Left hindlimb (tissue), 1 donor: ENCODE measurements at regions not wholly inside any gene's neighbourhood (a gene's known extent, or its start where the extent isn't known, plus 50 kb on each side); places are given as distances from the start of the nearest gene placed in this dataset.

ENCODE experiments used
- DNase-seq: peaks from one replicate; pipeline ENCODE4 v3.0.0-alpha.2; 2018

- DNase-seq, result no peak
Observed at GRCh38 chr5:1945606-1946005, 62.9 kb upstream of the IRX4 start.

- no peak for DNase-seq
Observed at GRCh38 chr5:1944408-1944807, 61.7 kb upstream of the IRX4 start.

GRCh38 chr5:1943481-1943880 is 60.8 kb upstream of the IRX4 start:
- DNase-seq, result no peak

GRCh38 chr5:1942630-1943029 is 59.9 kb upstream of the IRX4 start:
- no peak for DNase-seq

- DNase-seq, result no peak
Observed at GRCh38 chr5:1942158-1942557, 59.4 kb upstream of the IRX4 start.

GRCh38 chr5:1939256-1939655 is 56.5 kb upstream of the IRX4 start:
- no peak for DNase-seq

- DNase-seq, result no peak
Observed at GRCh38 chr5:1938310-1939000, 55.7 kb upstream of the IRX4 start.

- no peak for DNase-seq
Observed at GRCh38 chr5:1937590-1937989, 54.9 kb upstream of the IRX4 start.

GRCh38 chr5:1936901-1937300 is 54.2 kb upstream of the IRX4 start:
- no peak for DNase-seq

GRCh38 chr5:1936413-1936812 is 53.7 kb upstream of the IRX4 start:
- DNase-seq, result no peak

- DNase-seq, result no peak
Observed at GRCh38 chr5:1934801-1935429, 52.2 kb upstream of the IRX4 start.

GRCh38 chr5:1934056-1934394 is 51.3 kb upstream of the IRX4 start:
- no peak for DNase-seq

- no peak for DNase-seq
Observed at GRCh38 chr5:1933364-1934055, 50.8 kb upstream of the IRX4 start.
